HepG2 (cell line): ENCODE measurements at regions not wholly inside any gene's neighbourhood (a gene's known extent, or its start where the extent isn't known, plus 50 kb on each side); places are given as distances from the start of the nearest gene placed in this dataset.
A peak's percentile ranks its signal among the peaks of the same experiment; 100 is the strongest.

Experiments
- ARNT2 ChIP-seq: sonication (generic); formaldehyde crosslinking; IDR thresholded peaks from 2 replicates; pipeline ENCODE4 v1.8.0; 2022; ENCODE audit warnings: mild to moderate bottlenecking, low read depth, missing genetic modification reagents, moderate library complexity
- ASH2L ChIP-seq: fragments of 300-600, 200-600 bp; sonication (generic); IDR thresholded peaks from 2 replicates; pipeline ENCODE4 v1.7.0; 2017; ENCODE audit warnings: low read depth, mild to moderate bottlenecking, moderate library complexity, mixed read lengths, low read length; ENCODE audit not compliant: insufficient read length
- BRD4 ChIP-seq: sonication (generic); formaldehyde crosslinking; IDR thresholded peaks from 2 replicates; pipeline ENCODE4 v1.4.0; 2020; ENCODE audit warnings: missing genetic modification reagents
- ELK4 ChIP-seq: sonication (generic); formaldehyde crosslinking; IDR thresholded peaks from 2 replicates; pipeline ENCODE4 v1.9.0; 2021; ENCODE audit warnings: missing genetic modification reagents, borderline replicate concordance
- FOXJ3 ChIP-seq: sonication (generic); formaldehyde crosslinking; IDR thresholded peaks from 2 replicates; pipeline ENCODE4 v1.4.0; 2020; ENCODE audit warnings: missing genetic modification reagents, mild to moderate bottlenecking, borderline replicate concordance
- FOXK1 ChIP-seq: sonication (generic); formaldehyde crosslinking; IDR thresholded peaks from 2 replicates; pipeline ENCODE4 v1.4.0; 2020; ENCODE audit warnings: low read depth, missing genetic modification reagents, borderline replicate concordance
- HMG20A ChIP-seq: IDR thresholded peaks from 2 replicates; pipeline ENCODE4 v1.6.1; 2016; ENCODE audit warnings: borderline replicate concordance
- HMGXB4 ChIP-seq, 2 experiments: sonication (generic) in 1 of 2; formaldehyde crosslinking in 1 of 2; IDR thresholded peaks; 2 replicates each; pipeline versions ENCODE4 v1.4.0 to v1.6.1; 2018 to 2020; ENCODE audit warnings: missing genetic modification reagents in 2 of 2, borderline replicate concordance in 1 of 2, low read depth in 1 of 2, mild to moderate bottlenecking in 1 of 2, missing biosample characterization in 1 of 2
- KDM3A ChIP-seq: IDR thresholded peaks from 2 replicates; pipeline ENCODE4 v1.6.1; 2018; ENCODE audit warnings: low read depth, missing compliant biosample characterization
- MEIS2 ChIP-seq: sonication (generic); formaldehyde crosslinking; IDR thresholded peaks from 2 replicates; pipeline ENCODE4 v1.9.0; 2021; ENCODE audit warnings: mild to moderate bottlenecking, missing genetic modification reagents
- MIER3 ChIP-seq: IDR thresholded peaks from 2 replicates; pipeline ENCODE4 v1.6.1; 2016; ENCODE audit warnings: missing compliant biosample characterization, borderline replicate concordance
- MIXL1 ChIP-seq: IDR thresholded peaks from 2 replicates; pipeline ENCODE4 v1.6.1; 2016
- MLX ChIP-seq: IDR thresholded peaks from 2 replicates; pipeline ENCODE4 v1.6.1; 2016
- MXI1 ChIP-seq: IDR thresholded peaks from 3 replicates; pipeline ENCODE4 v1.6.1; 2012; ENCODE audit warnings: low read depth, low read length, inconsistent platforms, borderline replicate concordance
- MYC ChIP-seq: sonication (generic); formaldehyde crosslinking; IDR thresholded peaks from 2 replicates; pipeline ENCODE4 v1.9.0; 2021; ENCODE audit warnings: missing genetic modification reagents, borderline replicate concordance
- PATZ1 ChIP-seq: sonication (generic); formaldehyde crosslinking; IDR thresholded peaks from 2 replicates; pipeline ENCODE4 v1.4.0; 2020; ENCODE audit warnings: missing genetic modification reagents
- PHF8 ChIP-seq: sonication (generic); formaldehyde crosslinking; IDR thresholded peaks from 2 replicates; pipeline ENCODE4 v1.5.0; 2020; ENCODE audit warnings: missing genetic modification reagents
- POLR2G ChIP-seq: fragments of 200-400 bp; formaldehyde crosslinking; IDR thresholded peaks from 2 replicates; pipeline ENCODE4 v1.6.1; 2018; ENCODE audit warnings: mild to moderate bottlenecking, low read depth, low read length, moderate library complexity
- SUZ12 ChIP-seq: fragments of 150-350 bp; IDR thresholded peaks from 2 replicates; pipeline ENCODE4 v1.6.1; 2014; ENCODE audit warnings: low read depth, low read length
- ZNF292 ChIP-seq: sonication (generic); formaldehyde crosslinking; IDR thresholded peaks from 2 replicates; pipeline ENCODE4 v1.8.1; 2022; ENCODE audit warnings: mild to moderate bottlenecking, low read depth, missing genetic modification reagents, borderline replicate concordance
- ZNF331 ChIP-seq: sonication (generic); formaldehyde crosslinking; IDR thresholded peaks from 2 replicates; pipeline ENCODE4 v1.4.0; 2020; ENCODE audit warnings: missing genetic modification reagents
- ZNF501 ChIP-seq: sonication (generic); formaldehyde crosslinking; IDR thresholded peaks from 2 replicates; pipeline ENCODE4 v1.5.1; 2020; ENCODE audit warnings: mild to moderate bottlenecking, moderate library complexity, missing genetic modification reagents
- ZNF784 ChIP-seq: sonication (generic); formaldehyde crosslinking; IDR thresholded peaks from 2 replicates; pipeline ENCODE4 v1.5.1; 2020; ENCODE audit warnings: missing genetic modification reagents, mild to moderate bottlenecking, borderline replicate concordance

GRCh38 chr2:234881413-234882241 is 70.2 kb upstream of the SH3BP4 start (continued):
- TF ChIP-seq ARNT2 (CRISPR knock-in tag) (0 out of 2 replicates have a peak, but pooled peaks have one; percentile 32), POLR2G (peak; percentile 55; the same call in 1 of the 2 replicates), PATZ1 (peak; percentile 29; the same call in 1 of the 2 replicates), ZNF331 (CRISPR knock-in tag) (peak; percentile 80; the same call in 1 of the 2 replicates), HMGXB4 (CRISPR knock-in tag; IDR thresholded peaks at IDR 0.05; ENCODE audit: borderline replicate concordance in 1 of 2, low read depth in 1 of 2) (peak; percentile 78 to 91), HMG20A (CRISPR knock-in tag) (no peak; the same call in 1 of the 2 replicates), MIXL1 (peak; percentile 83), ASH2L (no peak), BRD4 (peak; percentile 94; the same call in 1 of the 2 replicates), SUZ12 (no peak), FOXJ3 (CRISPR knock-in tag) (0 out of 2 replicates have a peak, but pooled peaks have one; percentile 33), MIER3 (CRISPR knock-in tag) (peak; percentile 82; the same call in 1 of the 2 replicates), MEIS2 (CRISPR knock-in tag) (0 out of 2 replicates have a peak, but pooled peaks have one; percentile 51), MXI1 (peak; percentile 42; the same call in 1 of the 3 replicates), ZNF501 (CRISPR knock-in tag) (peak; percentile 56; the same call in 1 of the 2 replicates), PHF8 (CRISPR knock-in tag) (peak; percentile 50), MYC (CRISPR knock-in tag) (peak; percentile 57; the same call in 1 of the 2 replicates), ZNF784 (peak; percentile 98), KDM3A (CRISPR knock-in tag) (no peak; the same call in 1 of the 2 replicates), ZNF292 (CRISPR knock-in tag) (peak; percentile 69; the same call in 1 of the 2 replicates), MLX (CRISPR knock-in tag) (peak; percentile 91), FOXK1 (CRISPR knock-in tag) (peak; percentile 40; the same call in 1 of the 2 replicates), ELK4 (CRISPR knock-in tag) (no peak)
